Sigmoid colon (tissue), 6 donors: ENCODE measurements at regions not wholly inside any gene's neighbourhood (a gene's known extent, or its start where the extent isn't known, plus 50 kb on each side); places are given as distances from the start of the nearest gene placed in this dataset.

ENCODE experiments used
- DNase-seq: peaks from one replicate; pipeline ENCODE4 v3.0.0-alpha.2; 2019
- H3K27ac ChIP-seq, 4 donors: fragments of 200-600 bp; sonication (generic); one replicate each; pipeline ENCODE4 v1.5.1; 2016 to 2019; ENCODE audit warnings: mild to moderate bottlenecking in 1 of 4
- H3K27me3 ChIP-seq, 3 donors: fragments of 200-600 bp; sonication (generic); one replicate each; pipeline ENCODE4 v1.5.1; 2019; ENCODE audit warnings: mild to moderate bottlenecking in 1 of 3
- H3K36me3 ChIP-seq, 4 donors: fragments of 200-600 bp; sonication (generic); one replicate each; pipeline ENCODE4 v1.5.1; 2016 to 2019
- H3K4me1 ChIP-seq, 4 donors: fragments of 200-600 bp; sonication (generic); one replicate each; pipeline ENCODE4 v1.5.1; 2017 to 2019
- H3K4me3 ChIP-seq, 4 donors: fragments of 200-600 bp; sonication (generic); one replicate each; pipeline ENCODE4 v1.5.1; 2017 to 2019; ENCODE audit warnings: mild to moderate bottlenecking in 2 of 4, moderate library complexity in 1 of 4
- H3K9me3 ChIP-seq, 4 donors: fragments of 200-600 bp in 3 of 4; sonication (generic) in 3 of 4; one replicate each; pipeline versions ENCODE4 v1.5.1 to v1.6.1; 2013 to 2019
- EP300 ChIP-seq, 4 donors: sonication (generic); formaldehyde crosslinking; IDR thresholded peaks; one replicate each; pipeline ENCODE4 v1.6.1; 2017; ENCODE audit warnings: antibody characterized with exemption in 4 of 4
- POLR2A ChIP-seq, 2 donors: fragments of 450-650 bp; IDR thresholded peaks; one replicate each; pipeline ENCODE4 v1.6.1; 2016; ENCODE audit warnings: antibody characterized with exemption in 2 of 2, mild to moderate bottlenecking in 2 of 2, moderate library complexity in 2 of 2
- POLR2AphosphoS5 ChIP-seq, 4 donors: sonication (generic); formaldehyde crosslinking; IDR thresholded peaks; one replicate each; pipeline ENCODE4 v1.6.1; 2017; ENCODE audit warnings: antibody characterized with exemption in 4 of 4
- WGBS, 2 donors: extraction: QIAGEN DNeasy Blood & Tissue Kit; methylation state at CpG; one replicate each; pipeline ENCODE4 v1.1.7; 2013; 5-methylcytosine and 5-hydroxymethylcytosine counted together
- intact Hi-C: fragments of 100-400 bp; cut with DNase I; formaldehyde crosslinking; loops from one replicate; pipeline ENCODE4 v1.15.1; 2023
- TF ChIP-seq, protein P1 (sequence below), 4 experiments: fragments of 450-650 bp in 3 of 4; fragments of 200-600 bp in 1 of 4; IDR thresholded peaks; one replicate each; pipeline ENCODE4 v1.5.1; 2016 to 2019; ENCODE audit warnings: antibody characterized with exemption in 4 of 4, mild to moderate bottlenecking in 3 of 4, moderate library complexity in 2 of 4
- donor health status: healthy with polysubstance abuse.
- donor health status: healthy.

DNA sequence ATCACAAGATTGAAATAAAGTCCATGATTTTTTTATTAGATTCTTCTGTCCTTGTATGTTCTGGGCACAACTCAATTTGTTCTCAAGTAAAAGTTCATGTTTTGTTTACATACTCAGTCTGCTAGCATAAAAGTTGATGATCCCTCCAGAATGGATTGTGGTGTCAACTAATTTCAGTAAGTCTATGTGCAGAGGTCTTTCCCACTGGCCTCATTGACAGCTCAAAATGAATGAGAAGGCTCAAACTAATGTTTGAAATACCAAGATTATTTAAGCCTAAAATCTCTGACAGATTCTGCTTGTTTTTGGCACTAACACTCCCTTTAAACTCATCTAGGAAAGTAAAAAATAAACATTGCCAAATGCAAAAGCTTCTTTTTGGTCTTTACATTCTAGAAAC is 561.2 kb upstream of the CNTNAP5 start:
- Histone ChIP-seq H3K36me3 (no peaks in the 10 kb centered on the region), H3K27me3 (no peaks in the 10 kb centered on the region), H3K4me1 (no peaks in the 10 kb centered on the region), H3K4me3 (no peak overlapping the region), H3K27ac (no peak overlapping the region), H3K9me3 (no peaks in the 10 kb centered on the region)
- TF ChIP-seq EP300 (IDR thresholded peaks at IDR 0.05) (no peak), POLR2AphosphoS5 (IDR thresholded peaks at IDR 0.05) (no peak), POLR2A (IDR thresholded peaks at IDR 0.05) (no peak)
- TF ChIP-seq, protein P1, sequence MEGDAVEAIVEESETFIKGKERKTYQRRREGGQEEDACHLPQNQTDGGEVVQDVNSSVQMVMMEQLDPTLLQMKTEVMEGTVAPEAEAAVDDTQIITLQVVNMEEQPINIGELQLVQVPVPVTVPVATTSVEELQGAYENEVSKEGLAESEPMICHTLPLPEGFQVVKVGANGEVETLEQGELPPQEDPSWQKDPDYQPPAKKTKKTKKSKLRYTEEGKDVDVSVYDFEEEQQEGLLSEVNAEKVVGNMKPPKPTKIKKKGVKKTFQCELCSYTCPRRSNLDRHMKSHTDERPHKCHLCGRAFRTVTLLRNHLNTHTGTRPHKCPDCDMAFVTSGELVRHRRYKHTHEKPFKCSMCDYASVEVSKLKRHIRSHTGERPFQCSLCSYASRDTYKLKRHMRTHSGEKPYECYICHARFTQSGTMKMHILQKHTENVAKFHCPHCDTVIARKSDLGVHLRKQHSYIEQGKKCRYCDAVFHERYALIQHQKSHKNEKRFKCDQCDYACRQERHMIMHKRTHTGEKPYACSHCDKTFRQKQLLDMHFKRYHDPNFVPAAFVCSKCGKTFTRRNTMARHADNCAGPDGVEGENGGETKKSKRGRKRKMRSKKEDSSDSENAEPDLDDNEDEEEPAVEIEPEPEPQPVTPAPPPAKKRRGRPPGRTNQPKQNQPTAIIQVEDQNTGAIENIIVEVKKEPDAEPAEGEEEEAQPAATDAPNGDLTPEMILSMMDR (IDR thresholded peaks at IDR 0.05), result no peak
- intact Hi-C loops, result no loop called here
- DNase-seq, result no peak

DNA sequence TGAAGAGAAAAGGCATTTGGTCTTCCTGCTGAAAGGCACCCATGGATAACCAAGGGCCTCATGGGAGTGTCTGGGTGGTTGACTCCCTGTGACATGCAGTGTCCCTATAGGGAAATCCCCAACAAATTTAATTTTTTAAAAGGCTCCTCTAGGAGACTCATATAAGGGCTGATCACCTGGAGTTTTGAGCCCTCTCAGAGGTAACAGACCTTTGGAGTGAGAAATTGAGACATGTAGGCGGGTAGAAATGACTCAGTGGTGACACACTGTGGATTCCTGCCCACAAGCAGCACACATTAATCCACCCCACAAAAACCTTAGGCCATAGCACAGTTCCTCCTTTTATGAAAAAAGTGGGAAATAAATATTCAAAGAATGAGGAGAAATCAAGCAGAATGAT is 557.0 kb upstream of the CNTNAP5 start:
- TF ChIP-seq, protein P1 (IDR thresholded peaks at IDR 0.05), result no peak
- TF ChIP-seq POLR2A (IDR thresholded peaks at IDR 0.05) (no peak), EP300 (IDR thresholded peaks at IDR 0.05) (no peak), POLR2AphosphoS5 (IDR thresholded peaks at IDR 0.05) (no peak)

DNA sequence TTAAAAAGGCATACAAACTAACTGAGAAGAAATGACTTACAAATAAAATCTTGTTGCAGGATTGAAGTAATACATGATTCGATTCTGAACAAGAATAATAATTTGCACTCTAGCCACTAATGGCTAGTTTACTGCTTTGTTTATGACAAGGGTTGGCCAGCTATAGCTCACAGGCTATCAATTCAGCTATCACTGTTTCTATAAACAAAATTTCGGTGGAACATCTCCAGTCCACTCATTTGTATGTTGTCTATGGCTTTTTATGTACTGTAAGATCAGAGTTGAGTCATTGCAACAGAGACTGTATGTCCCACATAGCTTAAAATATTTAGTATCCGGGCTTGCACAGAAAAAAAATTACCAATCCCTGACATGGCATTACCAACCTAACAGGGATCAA is 543.7 kb upstream of the CNTNAP5 start:
- H3K36me3 ChIP-seq, result no peaks in the 10 kb centered on the region
- no peak overlapping the region for H3K4me3 ChIP-seq
- TF ChIP-seq, protein P1 (IDR thresholded peaks at IDR 0.05), result no peak
- TF ChIP-seq EP300 (IDR thresholded peaks at IDR 0.05) (no peak), POLR2AphosphoS5 (IDR thresholded peaks at IDR 0.05) (no peak), POLR2A (IDR thresholded peaks at IDR 0.05) (no peak)
- intact Hi-C loops, result no loop called here
- H3K27ac ChIP-seq, result no peak overlapping the region
- WGBS, 2 donors, result 63 to 70% methylated on average over 3 of the region's 3 CpGs
- DNase-seq, result no peak
- no peaks in the 10 kb centered on the region for H3K27me3 ChIP-seq
- no peaks in the 10 kb centered on the region for H3K9me3 ChIP-seq
- H3K4me1 ChIP-seq, result no peaks in the 10 kb centered on the region

More for the DNA sequence above, 557.0 kb upstream of the CNTNAP5 start:
- no peaks in the 10 kb centered on the region for H3K36me3 ChIP-seq
- DNase-seq, result no peak
- H3K4me1 ChIP-seq, result no peaks in the 10 kb centered on the region
- WGBS, 2 donors, result 0 to 5% methylated on average over 1 of the region's 1 CpG
- intact Hi-C loops, result no loop called here
- no peaks in the 10 kb centered on the region for H3K9me3 ChIP-seq
- H3K4me3 ChIP-seq, result no peak overlapping the region
- H3K27ac ChIP-seq, result no peak overlapping the region
- H3K27me3 ChIP-seq, result no peaks in the 10 kb centered on the region

DNA sequence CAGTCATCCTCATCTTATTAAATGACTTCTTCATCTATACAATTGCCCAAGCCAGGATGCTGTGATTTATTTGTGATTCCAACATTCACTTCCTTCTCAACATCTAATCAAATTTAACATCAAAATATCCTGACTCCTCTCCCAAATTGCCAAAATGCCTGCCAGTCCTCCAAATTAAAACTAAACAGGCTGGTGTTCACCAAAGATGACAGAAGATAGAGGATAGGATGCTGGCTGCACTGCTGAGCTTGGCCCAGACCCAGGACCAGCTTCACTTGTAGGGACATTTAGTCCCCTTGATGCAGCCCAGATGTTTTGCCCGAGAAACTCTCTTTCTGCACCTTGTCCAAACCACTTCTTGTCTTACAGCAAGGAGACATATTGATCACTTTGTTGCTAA is 540.0 kb upstream of the CNTNAP5 start:
- Histone ChIP-seq H3K4me3 (no peak overlapping the region), H3K9me3 (peaks cover 0 to 3% (median 0%) of the 10 kb centered on the region in 4 donors), H3K27me3 (no peaks in the 10 kb centered on the region), H3K4me1 (no peaks in the 10 kb centered on the region), H3K27ac (no peak overlapping the region), H3K36me3 (no peaks in the 10 kb centered on the region)
- 68 to 77% methylated on average over 1 of the region's 1 CpG for WGBS, 2 donors
- no peak for DNase-seq
- intact Hi-C loops, result no loop called here
- no peak for TF ChIP-seq POLR2AphosphoS5 (IDR thresholded peaks at IDR 0.05)
- TF ChIP-seq POLR2A (IDR thresholded peaks at IDR 0.05), result no peak
- no peak for TF ChIP-seq EP300 (IDR thresholded peaks at IDR 0.05)
- TF ChIP-seq, protein P1 (IDR thresholded peaks at IDR 0.05), result no peak

DNA sequence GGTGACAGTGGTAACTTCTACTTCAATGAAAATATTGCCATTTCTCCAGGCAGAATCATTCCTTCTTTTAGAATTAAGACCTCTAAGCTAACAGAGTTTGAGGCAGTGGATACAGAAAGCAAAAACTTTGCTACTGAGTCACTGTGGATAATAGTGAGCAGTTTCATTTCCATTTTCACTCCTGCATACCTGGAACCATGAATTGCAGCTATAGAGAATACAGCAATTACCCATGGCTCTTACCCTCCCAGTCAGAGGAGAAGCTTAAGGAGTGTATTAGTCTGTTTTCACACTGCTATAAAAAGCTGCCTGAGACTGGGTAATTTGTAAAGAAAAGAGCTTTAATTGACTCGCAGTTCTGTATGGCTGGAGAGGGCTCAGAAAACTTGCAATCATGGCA is 531.4 kb upstream of the CNTNAP5 start:
- DNase-seq, result no peak
- Histone ChIP-seq H3K4me1 (no peaks in the 10 kb centered on the region), H3K27ac (no peak overlapping the region), H3K9me3 (no peaks in the 10 kb centered on the region), H3K4me3 (no peak overlapping the region), H3K36me3 (no peaks in the 10 kb centered on the region), H3K27me3 (no peaks in the 10 kb centered on the region)
- 71 to 72% methylated on average over 1 of the region's 1 CpG for WGBS, 2 donors
- TF ChIP-seq POLR2AphosphoS5 (IDR thresholded peaks at IDR 0.05) (no peak), EP300 (IDR thresholded peaks at IDR 0.05) (no peak), POLR2A (IDR thresholded peaks at IDR 0.05) (no peak)
- TF ChIP-seq, protein P1 (IDR thresholded peaks at IDR 0.05), result no peak
- intact Hi-C loops, result no loop called here
